HEK293T (cell line): ENCODE measurements at regions not wholly inside any gene's neighbourhood (a gene's known extent, or its start where the extent isn't known, plus 50 kb on each side); places are given as distances from the start of the nearest gene placed in this dataset.

Experiments
- FOXK2 ChIP-seq: fragments of 450-650 bp; IDR thresholded peaks from 2 replicates; pipeline ENCODE4 v1.6.1; 2016; ENCODE audit warnings: mild to moderate bottlenecking
- NFRKB ChIP-seq: fragments of 450-650 bp; IDR thresholded peaks from 2 replicates; pipeline ENCODE4 v1.6.1; 2016; ENCODE audit warnings: mild to moderate bottlenecking, moderate library complexity
- PKNOX1 ChIP-seq: fragments of 450-650 bp; IDR thresholded peaks from 2 replicates; pipeline ENCODE4 v1.6.1; 2016
- SP1 ChIP-seq: fragments of 450-650 bp; IDR thresholded peaks from 2 replicates; pipeline ENCODE4 v1.6.1; 2017

GRCh38 chr14:101005447-101005846 is 101.9 kb upstream of the RTL1 start:
- TF ChIP-seq SP1 (no peak), PKNOX1 (no peak), FOXK2 (no peak), NFRKB (no peak)
